ENCODE measurements at regions not wholly inside any gene's neighbourhood (a gene's known extent, or its start where the extent isn't known, plus 50 kb on each side); places are given as distances from the start of the nearest gene placed in this dataset.

DNA sequence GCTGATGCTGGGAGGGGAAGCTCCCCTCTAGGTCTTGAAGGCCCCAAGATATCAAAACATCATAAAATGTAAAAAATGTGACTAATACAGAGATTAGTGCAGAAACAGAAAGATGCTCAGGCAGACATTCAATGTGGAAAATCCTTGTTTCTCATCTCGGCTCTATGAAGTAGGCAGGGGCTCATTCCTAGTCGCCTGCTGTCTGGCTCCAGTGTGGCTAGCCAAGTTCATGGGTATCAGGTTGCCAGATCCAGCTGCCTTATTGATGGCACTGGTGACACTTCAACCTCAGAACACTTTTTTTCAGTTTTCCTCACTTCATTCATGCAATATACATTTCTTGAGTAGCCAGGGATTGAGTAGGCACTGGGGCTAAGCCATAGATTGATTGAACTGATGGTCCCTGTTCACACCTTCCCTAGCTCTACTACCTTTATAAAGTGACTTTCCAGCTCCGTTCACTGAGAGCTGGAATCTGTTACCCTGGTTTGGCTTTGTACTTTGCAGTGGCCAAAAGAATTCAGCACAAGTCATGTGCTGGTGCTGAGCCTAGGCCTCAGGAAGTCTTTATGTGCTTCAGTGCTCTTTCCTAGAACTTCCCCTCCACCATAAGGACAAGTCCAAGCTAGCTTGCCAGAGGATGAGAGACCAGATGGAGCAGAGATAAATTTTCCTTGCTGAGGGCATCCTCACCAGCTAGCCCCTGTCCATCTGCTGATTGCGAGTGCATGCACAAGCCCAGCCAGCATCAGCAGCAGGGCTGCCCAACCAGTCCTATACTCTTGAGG lies 373.6 kb upstream of the ST6GAL2 start:
- H3K4me1 ChIP-seq = no peaks in the 10 kb centered on the region
- no peaks in the 10 kb centered on the region for H3K36me3 ChIP-seq (replicated peaks)
- in situ Hi-C loops (cut with MboI; ENCODE audit: low sequenced_read_pairs) = no loop called here
- no peak overlapping the region for H3K4me3 ChIP-seq
- no peaks in the 10 kb centered on the region for H3K27me3 ChIP-seq (ENCODE audit: low read depth)
- H3K9me3 ChIP-seq = no peaks in the 10 kb centered on the region; the same call in 1 of the 2 replicates
- no peak for DNase-seq (ENCODE audit: low spot score in 2 of 2)

DNA sequence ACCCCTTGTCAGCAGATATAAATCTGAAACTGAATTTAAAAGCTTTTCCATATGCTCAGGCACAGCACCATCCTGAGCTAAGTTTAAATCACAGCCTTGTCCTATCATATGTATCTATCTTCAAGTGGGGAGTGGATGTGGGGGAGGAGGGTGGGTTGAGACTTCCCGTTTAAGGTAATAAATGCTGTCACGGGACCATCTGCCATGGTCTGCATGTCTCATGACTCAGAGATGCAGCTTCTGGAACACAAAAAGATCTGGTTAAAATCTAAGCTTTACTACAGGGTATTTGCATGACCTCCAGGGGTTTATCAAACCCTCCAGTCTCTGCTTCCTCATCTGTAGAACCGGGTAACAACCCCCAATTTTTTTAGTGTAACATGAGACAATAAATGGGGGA lies 377.7 kb upstream of the ST6GAL2 start:
- in situ Hi-C loops (cut with MboI; ENCODE audit: low sequenced_read_pairs) = no loop called here
- H3K4me3 ChIP-seq = no peak overlapping the region
- no peaks in the 10 kb centered on the region; the same call in 1 of the 2 replicates for H3K9me3 ChIP-seq
- no peaks in the 10 kb centered on the region for H3K36me3 ChIP-seq (replicated peaks)
- no peak for DNase-seq (ENCODE audit: low spot score in 2 of 2)
- H3K4me1 ChIP-seq = no peaks in the 10 kb centered on the region
- no peaks in the 10 kb centered on the region for H3K27me3 ChIP-seq (ENCODE audit: low read depth)

DNA sequence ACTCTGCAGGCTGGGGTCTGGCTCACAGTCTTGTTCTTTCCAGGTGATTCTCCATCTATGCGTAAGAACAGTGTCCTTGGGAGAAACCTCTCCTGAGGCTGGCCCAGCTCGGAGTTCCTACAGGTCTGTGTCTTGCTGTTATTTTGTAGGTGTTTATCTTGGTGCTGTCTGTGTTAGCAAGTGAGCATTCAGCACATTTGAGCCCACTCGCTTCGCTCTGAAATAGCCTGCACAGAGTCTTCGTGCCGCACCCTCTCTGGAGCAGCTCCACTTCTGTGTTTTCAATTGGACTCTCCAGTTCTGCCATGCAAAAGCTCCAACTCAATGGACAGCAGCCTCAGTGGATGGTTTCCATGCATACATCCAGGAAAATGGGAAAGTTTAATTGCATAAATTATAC lies 378.2 kb upstream of the ST6GAL2 start:
- Histone ChIP-seq H3K36me3 (replicated peaks) (no peaks in the 10 kb centered on the region), H3K9me3 (no peaks in the 10 kb centered on the region; the same call in 1 of the 2 replicates), H3K4me1 (no peaks in the 10 kb centered on the region), H3K4me3 (no peak overlapping the region), H3K27me3 (ENCODE audit: low read depth) (no peaks in the 10 kb centered on the region)
- no peak for DNase-seq (ENCODE audit: low spot score in 2 of 2)
- in situ Hi-C loops (cut with MboI; ENCODE audit: low sequenced_read_pairs) = no loop called here

DNA sequence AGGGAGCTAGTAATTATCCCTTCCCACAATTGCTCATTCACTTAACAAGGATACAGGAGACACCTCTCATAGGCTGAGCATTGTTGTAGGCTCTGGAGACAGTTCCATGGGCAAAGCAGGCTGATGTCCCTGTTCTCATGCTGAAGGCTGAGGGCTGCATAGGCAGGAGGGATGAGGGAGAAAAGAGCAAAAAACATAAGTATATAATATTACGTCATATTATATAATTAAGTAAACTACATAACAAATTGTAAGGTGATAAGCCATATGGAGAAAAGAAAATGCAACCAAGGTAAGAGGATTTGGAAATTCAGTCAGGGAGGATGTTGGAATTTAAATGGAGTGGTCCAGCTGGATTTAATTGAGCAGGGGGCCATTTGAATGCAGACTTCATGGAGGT lies 380.6 kb upstream of the ST6GAL2 start:
- H3K9me3 ChIP-seq = no peaks in the 10 kb centered on the region; the same call in 1 of the 2 replicates
- no peak for DNase-seq (ENCODE audit: low spot score in 2 of 2)
- H3K4me3 ChIP-seq = no peak overlapping the region
- no peaks in the 10 kb centered on the region for H3K27me3 ChIP-seq (ENCODE audit: low read depth)
- H3K36me3 ChIP-seq (replicated peaks) = no peaks in the 10 kb centered on the region
- in situ Hi-C loops (cut with MboI; ENCODE audit: low sequenced_read_pairs) = no loop called here
- H3K4me1 ChIP-seq = no peaks in the 10 kb centered on the region

DNA sequence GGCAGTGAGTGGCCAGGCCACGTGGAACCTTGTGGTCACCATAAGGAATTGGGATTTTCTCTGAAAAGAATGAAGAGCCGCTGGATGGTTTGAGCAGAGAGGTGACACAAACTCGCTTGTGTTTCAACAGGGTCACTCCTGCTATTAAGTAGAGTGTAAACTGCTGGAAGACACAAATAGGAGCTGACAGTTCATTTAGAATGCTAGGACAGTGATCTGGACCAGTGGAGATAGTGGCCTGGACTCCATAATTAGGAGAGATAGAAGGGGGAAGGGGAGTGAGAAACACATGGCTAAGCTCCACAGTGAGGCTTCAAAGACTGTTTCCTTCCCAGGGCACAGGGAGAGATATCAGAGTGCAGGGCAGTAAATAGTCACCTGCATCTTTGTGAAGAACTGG lies 381.1 kb upstream of the ST6GAL2 start:
- Histone ChIP-seq H3K9me3 (no peaks in the 10 kb centered on the region; the same call in 1 of the 2 replicates), H3K4me1 (no peaks in the 10 kb centered on the region), H3K4me3 (no peak overlapping the region), H3K27me3 (ENCODE audit: low read depth) (no peaks in the 10 kb centered on the region), H3K36me3 (replicated peaks) (no peaks in the 10 kb centered on the region)
- in situ Hi-C loops (cut with MboI; ENCODE audit: low sequenced_read_pairs) = no loop called here
- no peak for DNase-seq (ENCODE audit: low spot score in 2 of 2)

DNA sequence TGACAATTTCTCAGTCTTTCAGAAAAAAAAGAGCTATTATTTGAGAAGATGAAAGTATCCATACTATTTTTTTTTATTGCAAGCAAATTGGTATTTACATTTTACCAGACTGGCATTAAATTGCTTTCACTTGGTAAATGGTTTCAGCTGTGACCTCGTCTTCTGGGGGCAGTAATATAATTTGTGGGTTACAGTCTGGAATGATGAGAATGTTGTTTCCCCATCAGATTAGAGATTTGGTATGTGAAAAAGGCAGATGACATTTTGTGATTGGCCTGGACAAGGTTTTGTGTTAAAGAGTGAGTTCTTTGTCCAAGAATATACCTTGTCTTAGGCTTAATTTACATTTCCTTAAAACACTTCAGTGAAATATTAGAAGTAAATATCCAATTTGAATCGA lies 390.1 kb upstream of the ST6GAL2 start:
- DNase-seq (ENCODE audit: low spot score in 2 of 2) = no peak
- no peak overlapping the region for H3K4me3 ChIP-seq
- no peaks in the 10 kb centered on the region for H3K36me3 ChIP-seq (replicated peaks)
- in situ Hi-C loops (cut with MboI; ENCODE audit: low sequenced_read_pairs) = no loop called here
- H3K9me3 ChIP-seq = no peaks in the 10 kb centered on the region
- no peaks in the 10 kb centered on the region for H3K27me3 ChIP-seq (ENCODE audit: low read depth)
- H3K4me1 ChIP-seq = no peaks in the 10 kb centered on the region

DNA sequence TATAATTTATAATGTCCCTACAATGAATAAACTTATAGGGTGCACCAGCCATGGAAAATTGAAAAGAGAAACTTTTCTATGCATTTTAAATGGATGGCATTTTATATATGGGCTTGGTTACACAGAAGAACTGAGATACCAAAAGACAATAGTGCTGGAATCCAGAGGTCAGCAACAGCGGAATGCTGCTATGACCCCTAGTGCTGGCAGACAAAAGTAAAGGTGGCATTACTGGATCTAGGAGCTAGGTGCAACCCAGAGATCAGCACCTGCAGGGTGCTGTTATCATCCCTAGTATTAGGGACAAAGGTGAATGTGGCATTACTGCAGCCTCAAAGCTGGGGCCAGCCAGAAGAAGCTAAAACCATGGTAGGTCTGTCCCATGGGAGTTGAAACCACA lies 392.7 kb upstream of the ST6GAL2 start:
- in situ Hi-C loops (cut with MboI; ENCODE audit: low sequenced_read_pairs) = no loop called here
- no peak for DNase-seq (ENCODE audit: low spot score in 2 of 2)
- no peaks in the 10 kb centered on the region for H3K27me3 ChIP-seq (ENCODE audit: low read depth)

DNA sequence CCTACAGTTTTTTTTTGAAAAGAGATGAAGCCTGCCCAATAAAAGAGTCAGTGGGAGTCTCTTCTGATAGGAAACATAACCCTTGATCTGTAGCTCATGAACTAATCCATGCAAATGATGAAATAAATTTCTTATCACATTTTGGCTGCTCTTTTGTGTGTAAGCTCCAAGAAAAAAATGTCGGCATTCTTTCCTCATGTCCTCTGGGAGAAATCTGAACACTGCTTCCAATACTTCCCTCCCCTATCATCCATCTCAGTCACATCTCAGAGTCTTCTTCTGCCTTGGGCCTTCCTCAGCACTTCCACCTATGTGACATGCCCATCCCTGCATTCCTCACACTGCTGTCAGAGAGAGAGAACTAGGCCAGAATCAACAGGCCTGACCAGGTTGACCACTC lies 395.7 kb upstream of the ST6GAL2 start:
- no peaks in the 10 kb centered on the region for H3K36me3 ChIP-seq (replicated peaks)
- no peaks in the 10 kb centered on the region for H3K27me3 ChIP-seq (ENCODE audit: low read depth)
- in situ Hi-C loops (cut with MboI; ENCODE audit: low sequenced_read_pairs) = no loop called here
- no peaks in the 10 kb centered on the region for H3K9me3 ChIP-seq
- H3K4me3 ChIP-seq = no peak overlapping the region
- no peaks in the 10 kb centered on the region for H3K4me1 ChIP-seq
- DNase-seq (ENCODE audit: low spot score in 2 of 2) = no peak

More for the DNA sequence above, 392.7 kb upstream of the ST6GAL2 start:
- Histone ChIP-seq H3K4me1 (no peaks in the 10 kb centered on the region), H3K9me3 (no peaks in the 10 kb centered on the region), H3K4me3 (no peak overlapping the region), H3K36me3 (replicated peaks) (no peaks in the 10 kb centered on the region)

DNA sequence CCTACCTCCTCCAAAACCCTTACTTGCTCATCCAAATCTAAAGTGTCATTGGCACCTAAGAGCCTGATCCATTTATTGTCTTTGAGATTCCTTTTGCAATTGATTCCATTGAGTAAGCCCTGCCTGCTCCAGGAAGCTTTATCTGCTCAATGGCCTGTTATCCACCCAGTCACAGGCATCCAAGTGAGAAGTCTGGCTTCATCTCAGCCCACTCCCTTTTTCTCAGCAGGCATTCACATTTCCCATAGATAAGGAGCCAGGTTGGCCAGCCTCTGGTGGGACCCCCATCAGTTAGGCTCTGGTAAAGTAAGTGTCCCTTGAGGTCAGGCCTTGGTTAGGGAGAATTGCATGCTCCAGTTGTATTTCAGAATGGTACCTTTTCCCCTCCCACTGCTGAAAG lies 396.2 kb upstream of the ST6GAL2 start:
- no peak for DNase-seq (ENCODE audit: low spot score in 2 of 2)
- Histone ChIP-seq H3K36me3 (replicated peaks) (no peaks in the 10 kb centered on the region), H3K4me3 (no peak overlapping the region), H3K27me3 (ENCODE audit: low read depth) (no peaks in the 10 kb centered on the region), H3K4me1 (no peaks in the 10 kb centered on the region), H3K9me3 (no peaks in the 10 kb centered on the region)
- in situ Hi-C loops (cut with MboI; ENCODE audit: low sequenced_read_pairs) = no loop called here

DNA sequence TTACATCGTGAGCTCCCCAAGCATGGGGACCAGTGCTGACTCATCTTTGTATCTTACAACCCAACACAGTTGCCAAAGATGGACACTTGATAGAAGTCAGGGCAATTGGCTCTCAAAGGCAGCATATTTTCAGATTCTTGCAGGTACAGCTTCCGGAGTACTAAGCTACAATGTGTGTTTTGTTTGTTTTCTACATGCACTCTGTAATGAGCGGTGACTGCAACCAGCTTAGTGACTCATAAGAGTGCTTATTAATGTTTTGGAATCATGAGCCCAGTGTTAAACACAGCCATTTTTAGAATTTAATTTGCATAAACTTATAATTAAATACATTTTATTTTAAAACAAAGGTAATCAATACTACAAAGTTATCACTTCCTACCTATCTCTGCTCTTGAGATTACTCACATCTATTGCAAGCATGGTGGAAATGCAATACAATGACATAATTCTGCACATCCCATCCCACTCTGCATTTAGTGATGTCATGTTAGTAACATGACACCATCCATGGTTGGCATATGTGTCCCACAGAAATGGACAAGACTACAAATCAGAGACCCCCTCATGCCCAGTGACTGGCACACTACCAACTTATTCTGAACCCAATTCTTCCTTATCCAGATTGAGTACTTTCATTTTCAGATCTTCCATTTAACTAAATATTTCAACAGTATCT lies 399.8 kb upstream of the ST6GAL2 start:
- Histone ChIP-seq H3K4me3 (no peak overlapping the region), H3K9me3 (no peaks in the 10 kb centered on the region), H3K4me1 (no peaks in the 10 kb centered on the region), H3K27me3 (ENCODE audit: low read depth) (no peaks in the 10 kb centered on the region), H3K36me3 (replicated peaks) (no peaks in the 10 kb centered on the region)
- in situ Hi-C loops (cut with MboI; ENCODE audit: low sequenced_read_pairs) = no loop called here
- no peak for DNase-seq (ENCODE audit: low spot score in 2 of 2)

DNA sequence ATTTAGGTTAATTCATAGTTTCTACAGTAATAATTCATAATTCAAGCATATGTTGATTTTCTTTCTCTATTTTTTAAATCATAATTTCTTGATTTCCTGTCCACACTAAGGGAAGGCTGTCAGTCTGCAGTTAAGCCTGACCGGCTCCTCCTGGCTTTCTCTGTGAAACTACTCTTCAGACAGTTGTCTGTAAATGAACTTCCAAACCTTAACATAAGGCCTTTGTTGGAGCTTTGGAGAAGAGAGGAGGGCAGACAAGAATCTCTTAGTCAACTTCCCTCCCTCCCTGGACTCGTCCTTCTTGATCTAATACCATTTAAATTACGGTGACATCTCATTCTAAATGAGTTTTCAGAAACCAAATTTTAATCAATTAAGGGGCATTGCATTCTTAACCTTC lies 404.1 kb upstream of the ST6GAL2 start:
- Histone ChIP-seq H3K9me3 (no peaks in the 10 kb centered on the region), H3K27me3 (ENCODE audit: low read depth) (no peaks in the 10 kb centered on the region), H3K4me3 (no peak overlapping the region), H3K36me3 (replicated peaks) (no peaks in the 10 kb centered on the region), H3K4me1 (no peaks in the 10 kb centered on the region)
- DNase-seq (ENCODE audit: low spot score in 2 of 2) = no peak
- in situ Hi-C loops (cut with MboI; ENCODE audit: low sequenced_read_pairs) = no loop called here

DNA sequence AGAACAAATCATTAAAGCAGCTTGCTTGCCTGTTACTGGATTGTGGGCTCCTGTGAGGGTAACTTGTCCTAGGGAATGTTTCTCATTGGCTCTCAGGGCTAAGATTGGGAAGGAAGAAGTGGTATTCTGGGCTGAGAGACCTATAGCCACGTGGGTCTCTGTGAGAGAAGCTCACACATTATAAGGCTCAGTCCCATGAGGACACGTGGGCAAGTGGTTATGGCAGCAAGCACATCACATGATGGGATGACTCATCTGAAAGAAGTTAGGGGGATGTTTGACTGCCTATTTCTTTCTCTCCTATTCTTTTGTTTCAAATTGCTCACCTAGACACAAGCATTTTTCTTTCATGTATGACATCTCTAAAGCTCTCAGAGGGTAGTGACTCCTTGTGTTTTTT lies 418.0 kb upstream of the ST6GAL2 start:
- Histone ChIP-seq H3K4me1 (no peaks in the 10 kb centered on the region), H3K4me3 (no peak overlapping the region), H3K27me3 (ENCODE audit: low read depth) (no peaks in the 10 kb centered on the region), H3K9me3 (no peaks in the 10 kb centered on the region), H3K36me3 (replicated peaks) (no peaks in the 10 kb centered on the region)
- DNase-seq (ENCODE audit: low spot score in 2 of 2) = no peak
- in situ Hi-C loops (cut with MboI; ENCODE audit: low sequenced_read_pairs) = no loop called here

DNA sequence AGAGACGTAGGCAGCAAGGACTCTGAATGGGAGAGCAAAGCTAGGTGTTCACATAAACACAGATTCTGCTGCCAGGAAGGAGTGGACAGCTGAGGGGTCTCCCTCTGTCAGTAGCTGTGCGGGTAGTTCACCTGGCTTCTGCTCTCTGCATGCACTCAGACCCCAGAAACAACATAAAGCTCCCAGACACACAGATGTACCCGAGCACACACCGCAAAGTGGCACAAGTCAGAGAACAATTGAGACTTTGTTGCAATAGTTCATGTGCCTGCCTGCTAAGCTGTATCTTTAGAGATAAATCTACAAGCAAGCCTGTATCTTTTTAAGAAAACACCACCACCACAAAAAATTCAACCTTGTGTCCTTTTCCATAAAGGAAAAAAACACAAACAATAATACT lies 420.0 kb upstream of the ST6GAL2 start:
- H3K9me3 ChIP-seq = no peaks in the 10 kb centered on the region
- no peak overlapping the region for H3K4me3 ChIP-seq
- no peaks in the 10 kb centered on the region for H3K27me3 ChIP-seq (ENCODE audit: low read depth)
- in situ Hi-C loops (cut with MboI; ENCODE audit: low sequenced_read_pairs) = no loop called here
- H3K4me1 ChIP-seq = no peaks in the 10 kb centered on the region
- DNase-seq (ENCODE audit: low spot score in 2 of 2) = no peak
- H3K36me3 ChIP-seq (replicated peaks) = no peaks in the 10 kb centered on the region

DNA sequence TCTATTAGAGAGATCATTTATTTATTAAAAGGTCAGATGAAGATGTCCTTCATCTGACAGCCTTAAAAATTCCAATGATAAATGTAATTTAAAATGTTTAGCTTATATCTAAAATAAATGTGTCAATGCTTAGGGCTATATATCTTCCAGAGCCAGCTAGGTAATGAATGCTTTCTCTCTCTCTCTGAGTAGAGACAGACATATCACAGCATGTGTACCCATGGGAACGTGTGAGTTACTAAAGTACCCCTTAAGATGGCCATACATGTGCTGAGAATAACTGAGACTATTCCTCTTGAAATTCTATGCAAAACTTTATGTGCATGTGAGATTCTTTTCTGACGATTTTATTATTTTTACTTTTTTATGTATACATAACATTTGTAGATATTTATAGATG lies 420.9 kb upstream of the ST6GAL2 start:
- no peaks in the 10 kb centered on the region for H3K36me3 ChIP-seq (replicated peaks)
- H3K4me1 ChIP-seq = no peaks in the 10 kb centered on the region
- H3K9me3 ChIP-seq = no peaks in the 10 kb centered on the region
- no peak overlapping the region for H3K4me3 ChIP-seq
- H3K27me3 ChIP-seq (ENCODE audit: low read depth) = no peaks in the 10 kb centered on the region
- in situ Hi-C loops (cut with MboI; ENCODE audit: low sequenced_read_pairs) = no loop called here
- no peak for DNase-seq (ENCODE audit: low spot score in 2 of 2)

Measured in HAP-1 (cell line).